ENCODE measurements at regions not wholly inside any gene's neighbourhood (a gene's known extent, or its start where the extent isn't known, plus 50 kb on each side); places are given as distances from the start of the nearest gene placed in this dataset.

- TF ChIP-seq CTCF (conservative IDR thresholded peaks at IDR 0.05) (no peak), ZFX (IDR thresholded peaks at IDR 0.05) (no peak)
Measured at GRCh38 chr6:23637296-23637695, 488.7 kb upstream of the NRSN1 start.
